CD4-positive, CD25-positive, alpha-beta regulatory T cell (primary cell): ENCODE measurements at regions not wholly inside any gene's neighbourhood (a gene's known extent, or its start where the extent isn't known, plus 50 kb on each side); places are given as distances from the start of the nearest gene placed in this dataset.
"Not testable (repeated sequence)": the region's sequence is repeated elsewhere in the genome, so short reads cannot be mapped to it uniquely, and the experiment has no call there.

Experiments
- ATAC-seq, 2 donors: fragments of 150-1000 bp; cut with Tn5 transposase; one replicate each; pipeline ENCODE4 v1.10.0; 2021; ENCODE audit warnings: low read depth in 2 of 2, moderate number of reproducible peaks in 2 of 2, moderate library complexity in 1 of 2
- DNase-seq, 3 donors: peaks; one replicate each; pipeline versions ENCODE4 v3.0.0 to v3.0.0-alpha.2; 2012 to 2022; ENCODE audit warnings: mixed read lengths in 1 of 3
- H3K27ac ChIP-seq: one replicate; pipeline ENCODE4 v1.7.0; 2013; ENCODE audit warnings: mild to moderate bottlenecking, low read length; ENCODE audit not compliant: insufficient read depth, poor library complexity, severe bottlenecking
- H3K27me3 ChIP-seq: one replicate; pipeline ENCODE4 v1.7.0; 2013; ENCODE audit warnings: low read length; ENCODE audit not compliant: control insufficient read depth, insufficient read depth
- H3K36me3 ChIP-seq: one replicate; pipeline ENCODE4 v1.7.0; 2013; ENCODE audit warnings: mild to moderate bottlenecking, low read length, moderate library complexity; ENCODE audit not compliant: control insufficient read depth, insufficient read depth
- H3K4me1 ChIP-seq: 2 replicates; pipeline ENCODE4 v1.7.0; 2013; ENCODE audit warnings: mild to moderate bottlenecking, low read length; ENCODE audit not compliant: insufficient read depth, control insufficient read depth, poor library complexity, severe bottlenecking
- H3K4me3 ChIP-seq: one replicate; pipeline ENCODE4 v1.7.0; 2013; ENCODE audit warnings: low read depth, mild to moderate bottlenecking, low read length, moderate library complexity
- H3K9me3 ChIP-seq, 2 experiments: 1 replicate in 1 of 2; 2 replicates in 1 of 2; pipeline ENCODE4 v1.7.0; 2013; ENCODE audit warnings: low read length in 2 of 2, mild to moderate bottlenecking in 1 of 2, moderate library complexity in 1 of 2; ENCODE audit not compliant: control insufficient read depth in 2 of 2
- H3K27ac Mint-ChIP-seq, 3 donors: one replicate each; pipeline ENCODE4 v1.8.0; 2020 to 2022; ENCODE audit warnings: mild to moderate bottlenecking in 3 of 3, mixed read lengths in 3 of 3, moderate library complexity in 2 of 3
- H3K27me3 Mint-ChIP-seq: one replicate; pipeline ENCODE4 v1.8.0; 2022; ENCODE audit warnings: mild to moderate bottlenecking, mixed read lengths
- H3K36me3 Mint-ChIP-seq: one replicate; pipeline ENCODE4 v1.8.0; 2020; ENCODE audit warnings: mixed read lengths
- H3K4me1 Mint-ChIP-seq, 4 donors: one replicate each; pipeline ENCODE4 v1.8.0; 2020 to 2022; ENCODE audit warnings: mixed read lengths in 4 of 4, mild to moderate bottlenecking in 1 of 4
- H3K4me3 Mint-ChIP-seq, 4 donors: one replicate each; pipeline ENCODE4 v1.8.0; 2020 to 2022; ENCODE audit warnings: mild to moderate bottlenecking in 4 of 4, mixed read lengths in 4 of 4, moderate library complexity in 3 of 4
- H3K9me3 Mint-ChIP-seq, 7 donors: one replicate each; pipeline ENCODE4 v1.8.0; 2020 to 2022; ENCODE audit warnings: mixed read lengths in 7 of 7, mild to moderate bottlenecking in 3 of 7, moderate library complexity in 2 of 7

DNA sequence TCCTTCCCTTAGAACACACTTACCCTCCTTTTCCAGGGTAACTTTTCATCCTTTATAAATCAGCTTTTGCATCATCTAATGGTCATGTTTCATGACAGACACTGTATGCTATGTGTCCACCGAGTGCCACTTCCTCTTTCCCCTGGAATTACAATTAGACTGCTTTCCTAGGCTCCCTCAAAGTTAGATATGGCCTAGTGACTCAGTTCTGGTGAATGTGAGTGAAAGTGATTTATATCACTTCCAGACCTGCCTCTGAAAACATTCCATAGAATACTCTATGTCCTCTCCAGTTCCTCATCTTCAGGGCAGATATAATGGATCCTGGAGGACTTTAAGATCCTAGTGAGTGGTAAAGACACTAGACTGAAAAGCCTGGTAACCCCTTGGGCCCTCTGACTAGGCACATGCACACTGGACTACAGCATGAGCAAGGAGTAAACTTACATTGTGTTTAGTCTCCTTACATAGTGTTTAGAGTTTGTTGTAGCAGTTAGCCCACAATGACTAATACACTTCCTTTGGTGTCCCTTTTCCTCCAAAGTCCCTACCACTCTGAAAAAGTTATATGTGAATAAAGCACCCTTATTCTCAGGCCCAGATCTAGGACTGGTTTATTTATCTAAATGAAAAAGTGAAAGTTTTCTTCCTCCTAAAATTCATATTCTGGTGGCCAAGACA, 59.3 kb downstream of the GPR88 start:
- Histone ChIP-seq H3K27me3 (peaks cover 2% of the 10 kb centered on the region), H3K4me1 (no peaks in the 10 kb centered on the region), H3K9me3 (no peaks in the 10 kb centered on the region), H3K4me3 (no peak overlapping the region), H3K27ac (no peak overlapping the region), H3K36me3 (no peaks in the 10 kb centered on the region)
- Mint-ChIP-seq H3K4me1 (no peaks in the 10 kb centered on the region), H3K27ac (no peak overlapping the region), H3K4me3 (no peak overlapping the region), H3K36me3 (no peaks in the 10 kb centered on the region), H3K9me3 (peaks cover 3 to 23% (median 9%) of the 10 kb centered on the region in 7 donors), H3K27me3 (peaks cover 19% of the 10 kb centered on the region)
- no peak for DNase-seq
- ATAC-seq = no peak

DNA sequence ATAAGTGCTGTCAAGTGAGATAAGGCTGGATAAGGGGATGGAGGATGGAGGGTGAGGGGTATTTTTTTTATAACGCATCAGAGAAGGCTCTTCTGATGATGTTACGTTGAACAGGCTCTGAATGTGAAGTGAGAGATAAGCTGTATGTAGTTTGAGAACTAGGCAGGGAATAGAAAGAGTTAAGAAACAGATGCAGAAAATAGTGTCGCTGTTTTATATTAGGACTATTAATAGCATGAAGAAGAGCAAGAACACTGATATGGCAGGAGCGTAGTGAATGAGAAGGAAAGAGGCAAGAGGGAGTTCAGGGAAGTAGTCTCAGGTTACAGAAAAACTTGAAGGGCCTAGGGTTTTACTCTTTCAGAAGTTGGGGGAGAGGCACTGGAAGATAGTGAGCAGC, 59.8 kb downstream of the GPR88 start:
- Mint-ChIP-seq H3K27ac (no peak overlapping the region), H3K4me3 (no peak overlapping the region), H3K4me1 (no peaks in the 10 kb centered on the region), H3K9me3 (peaks cover 3 to 24% (median 9%) of the 10 kb centered on the region in 7 donors), H3K36me3 (no peaks in the 10 kb centered on the region), H3K27me3 (peaks cover 17% of the 10 kb centered on the region)
- H3K27me3 ChIP-seq = peaks cover 2% of the 10 kb centered on the region
- no peaks in the 10 kb centered on the region for H3K36me3 ChIP-seq
- no peaks in the 10 kb centered on the region for H3K9me3 ChIP-seq
- H3K4me3 ChIP-seq = no peak overlapping the region
- no peaks in the 10 kb centered on the region for H3K4me1 ChIP-seq
- DNase-seq (no peak), ATAC-seq (no peak)
- H3K27ac ChIP-seq = no peak overlapping the region

DNA sequence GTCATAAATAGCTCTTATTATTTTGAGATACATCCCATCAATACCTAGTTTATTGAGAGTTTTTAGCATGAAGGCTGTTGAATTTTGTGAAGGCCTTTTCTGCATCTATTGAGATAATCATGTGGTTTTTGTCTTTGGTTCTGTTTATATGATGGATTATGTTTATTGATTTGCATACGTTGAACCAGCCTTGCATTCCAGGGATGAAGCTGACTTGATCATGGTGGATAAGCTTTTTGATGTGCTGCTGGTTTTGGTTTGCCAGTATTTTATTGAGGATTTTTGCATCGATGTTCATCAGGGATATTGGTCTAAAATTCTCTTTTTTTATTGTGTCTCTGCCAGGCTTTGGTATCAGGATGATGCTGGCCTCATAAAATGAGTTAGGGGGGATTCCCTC, 62.4 kb downstream of the GPR88 start:
- ATAC-seq, H3K9me3 ChIP-seq, H3K4me3 Mint-ChIP-seq, H3K36me3 Mint-ChIP-seq, H3K27ac ChIP-seq, H3K4me1 Mint-ChIP-seq, H3K27me3 ChIP-seq, H3K4me3 ChIP-seq, DNase-seq, H3K27ac Mint-ChIP-seq, H3K36me3 ChIP-seq, H3K27me3 Mint-ChIP-seq, H3K4me1 ChIP-seq: not testable (repeated sequence)
- peaks cover 3 to 38% (median 13%) of the 10 kb centered on the region in 7 donors for H3K9me3 Mint-ChIP-seq

DNA sequence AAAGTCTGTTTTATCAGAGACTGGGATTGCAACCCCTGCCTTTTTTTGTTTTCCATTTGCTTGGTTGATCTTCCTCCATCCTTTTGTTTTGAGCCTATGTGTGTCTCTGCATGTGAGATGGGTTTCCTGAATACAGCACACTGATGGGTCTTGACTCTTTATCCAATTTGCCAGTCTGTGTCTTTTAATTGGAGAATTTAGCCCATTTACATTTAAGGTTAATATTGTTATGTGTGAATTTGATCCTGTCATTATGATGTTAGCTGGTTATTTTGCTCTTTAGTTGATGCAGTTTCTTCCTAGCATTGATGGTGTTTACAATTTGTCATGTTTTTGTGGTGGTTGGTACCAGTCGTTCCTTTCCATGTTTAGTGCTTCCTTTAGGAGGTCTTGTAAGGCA, 64.1 kb downstream of the GPR88 start:
- H3K4me1 ChIP-seq, H3K36me3 ChIP-seq, H3K4me3 Mint-ChIP-seq, H3K36me3 Mint-ChIP-seq, H3K27ac ChIP-seq, DNase-seq, H3K4me3 ChIP-seq, H3K4me1 Mint-ChIP-seq, H3K27ac Mint-ChIP-seq, H3K9me3 ChIP-seq, ATAC-seq, H3K27me3 ChIP-seq: not testable (repeated sequence)
- Mint-ChIP-seq H3K9me3 (peaks cover 1 to 39% (median 10%) of the 10 kb centered on the region in 7 donors), H3K27me3 (peaks cover 16% of the 10 kb centered on the region)

DNA sequence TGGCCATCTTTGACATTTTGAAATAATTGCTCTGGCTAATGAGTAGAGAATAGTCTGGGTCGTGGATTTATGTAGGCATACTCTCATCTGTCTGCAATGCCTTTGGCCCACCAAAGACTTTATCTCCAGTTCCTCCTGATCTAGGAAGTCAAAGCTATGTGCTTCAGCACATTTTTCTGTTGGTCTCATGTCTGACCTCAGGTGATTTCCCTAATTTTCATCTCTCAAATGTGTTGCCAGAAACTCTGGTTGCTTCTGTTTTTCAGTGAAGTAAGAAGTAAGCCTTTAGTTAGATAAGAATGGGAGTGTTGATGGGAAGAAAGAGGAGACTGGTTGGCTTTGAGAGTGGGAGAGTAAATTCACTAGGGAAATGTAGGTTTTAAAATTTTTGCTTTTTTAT, 66.4 kb downstream of the GPR88 start:
- H3K4me1 Mint-ChIP-seq = no peaks in the 10 kb centered on the region
- H3K27ac ChIP-seq = no peak overlapping the region
- DNase-seq = no peak
- no peaks in the 10 kb centered on the region for H3K36me3 Mint-ChIP-seq
- H3K4me3 Mint-ChIP-seq = no peak overlapping the region
- H3K9me3 ChIP-seq = no peaks in the 10 kb centered on the region
- H3K4me3 ChIP-seq = no peak overlapping the region
- peaks cover 1 to 35% (median 10%) of the 10 kb centered on the region in 7 donors for H3K9me3 Mint-ChIP-seq
- H3K27me3 Mint-ChIP-seq = peaks cover 11% of the 10 kb centered on the region
- no peak for ATAC-seq
- peaks cover 8% of the 10 kb centered on the region for H3K27me3 ChIP-seq
- H3K36me3 ChIP-seq = no peaks in the 10 kb centered on the region
- H3K4me1 ChIP-seq = no peaks in the 10 kb centered on the region
- H3K27ac Mint-ChIP-seq = no peak overlapping the region

DNA sequence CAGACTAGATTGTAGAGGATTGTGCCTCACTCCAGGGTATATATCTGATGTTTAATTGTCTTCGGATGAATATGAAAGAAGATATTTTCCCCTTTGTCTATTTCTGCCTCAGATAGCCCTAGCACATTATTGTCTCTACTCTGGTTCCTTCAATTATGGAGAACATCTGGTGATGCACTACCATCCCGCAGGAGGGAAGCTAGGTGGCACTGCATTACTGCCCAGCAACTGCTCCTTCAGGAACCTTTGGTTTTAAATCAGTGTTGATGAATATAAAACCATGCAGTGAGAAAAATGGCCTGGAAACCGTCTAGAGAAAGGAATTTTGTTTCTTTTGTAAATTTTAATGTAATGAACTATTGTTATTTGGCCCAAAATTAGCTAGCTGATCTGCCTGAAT, 68.5 kb downstream of the GPR88 start:
- H3K4me1 ChIP-seq = no peaks in the 10 kb centered on the region
- peaks cover 11% of the 10 kb centered on the region for H3K27me3 Mint-ChIP-seq
- ATAC-seq (no peak), DNase-seq (no peak)
- H3K27ac Mint-ChIP-seq = no peak overlapping the region
- peaks cover 13% of the 10 kb centered on the region for H3K27me3 ChIP-seq
- no peaks in the 10 kb centered on the region for H3K36me3 ChIP-seq
- no peak overlapping the region for H3K4me3 Mint-ChIP-seq
- H3K4me1 Mint-ChIP-seq = no peaks in the 10 kb centered on the region
- H3K27ac ChIP-seq = no peak overlapping the region
- H3K4me3 ChIP-seq = no peak overlapping the region
- no peaks in the 10 kb centered on the region for H3K36me3 Mint-ChIP-seq
- H3K9me3 ChIP-seq = no peaks in the 10 kb centered on the region
- peaks cover 0 to 22% (median 6%) of the 10 kb centered on the region in 7 donors for H3K9me3 Mint-ChIP-seq

DNA sequence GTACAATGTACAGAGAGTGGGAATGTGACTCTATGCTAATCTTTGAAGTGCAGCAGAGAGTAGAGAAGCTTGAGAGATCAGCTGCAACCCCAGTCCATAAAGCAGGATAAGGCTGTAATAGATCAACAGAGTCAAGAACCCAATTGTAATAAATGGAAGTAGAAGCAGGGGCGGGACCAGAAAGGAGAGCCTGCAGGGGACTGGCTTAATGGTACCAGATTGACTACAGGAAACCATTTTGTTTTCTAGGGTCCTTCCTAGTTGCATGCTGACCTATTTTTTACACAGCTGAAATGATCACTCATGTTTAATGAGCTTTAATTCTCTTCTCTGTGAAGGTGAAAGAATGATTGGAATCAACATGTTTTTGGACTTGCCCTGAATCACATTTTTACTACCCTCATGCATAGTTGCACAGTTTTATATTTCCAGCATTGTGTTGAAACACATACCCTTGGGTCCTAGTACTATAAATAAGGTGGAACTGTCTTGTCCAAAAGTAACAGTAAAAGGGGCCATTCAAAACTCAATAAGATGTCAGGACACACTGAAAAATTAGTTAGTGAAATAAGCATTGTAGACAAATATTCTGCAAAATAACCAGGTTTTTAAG, 69.8 kb downstream of the GPR88 start:
- Mint-ChIP-seq H3K4me1 (no peaks in the 10 kb centered on the region), H3K36me3 (no peaks in the 10 kb centered on the region)
- ATAC-seq = no peak

DNA sequence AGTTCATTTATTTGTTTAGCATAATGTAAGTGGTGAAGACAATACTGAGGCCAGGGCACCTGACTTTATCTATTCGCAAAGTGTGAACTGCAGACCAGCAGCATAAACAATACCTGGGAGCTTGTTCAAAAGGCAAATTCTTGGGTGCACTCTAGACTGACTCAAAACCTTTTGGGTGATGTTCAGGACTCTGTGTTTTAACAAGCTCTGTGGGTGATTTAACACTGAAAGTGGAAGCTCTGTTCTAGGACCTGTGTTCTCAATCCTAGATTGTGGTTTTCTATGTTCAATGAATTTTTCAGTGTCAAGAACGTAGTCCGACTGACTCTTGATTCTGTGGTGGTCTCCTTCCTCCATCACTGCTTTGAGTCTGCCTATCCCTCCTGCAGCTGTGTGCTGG, 71.9 kb downstream of the GPR88 start:
- H3K27me3 ChIP-seq = peaks cover 13% of the 10 kb centered on the region
- H3K4me3 ChIP-seq = no peak overlapping the region
- no peaks in the 10 kb centered on the region for H3K36me3 Mint-ChIP-seq
- peaks cover 11% of the 10 kb centered on the region for H3K27me3 Mint-ChIP-seq
- H3K4me3 Mint-ChIP-seq = no peak overlapping the region
- peaks cover 0 to 8% (median 4%) of the 10 kb centered on the region in 7 donors for H3K9me3 Mint-ChIP-seq
- DNase-seq (no peak), ATAC-seq (no peak)
- H3K27ac Mint-ChIP-seq = no peak overlapping the region
- no peaks in the 10 kb centered on the region for H3K4me1 ChIP-seq
- H3K9me3 ChIP-seq = no peaks in the 10 kb centered on the region
- peaks cover 4 to 11% (median 5%) of the 10 kb centered on the region in 4 donors for H3K4me1 Mint-ChIP-seq
- H3K27ac ChIP-seq = no peak overlapping the region
- H3K36me3 ChIP-seq = no peaks in the 10 kb centered on the region

More for the DNA sequence above, 69.8 kb downstream of the GPR88 start:
- H3K4me3 ChIP-seq = no peak overlapping the region
- no peaks in the 10 kb centered on the region for H3K4me1 ChIP-seq
- no peak overlapping the region for H3K4me3 Mint-ChIP-seq
- DNase-seq = no peak
- no peaks in the 10 kb centered on the region for H3K36me3 ChIP-seq
- H3K9me3 ChIP-seq = no peaks in the 10 kb centered on the region
- no peak overlapping the region for H3K27ac ChIP-seq
- peaks cover 13% of the 10 kb centered on the region for H3K27me3 ChIP-seq
- H3K27ac Mint-ChIP-seq = no peak overlapping the region
- peaks cover 0 to 16% (median 6%) of the 10 kb centered on the region in 7 donors for H3K9me3 Mint-ChIP-seq
- H3K27me3 Mint-ChIP-seq = peaks cover 11% of the 10 kb centered on the region
